ENCODE measurements at regions not wholly inside any gene's neighbourhood (a gene's known extent, or its start where the extent isn't known, plus 50 kb on each side); places are given as distances from the start of the nearest gene placed in this dataset.

DNA sequence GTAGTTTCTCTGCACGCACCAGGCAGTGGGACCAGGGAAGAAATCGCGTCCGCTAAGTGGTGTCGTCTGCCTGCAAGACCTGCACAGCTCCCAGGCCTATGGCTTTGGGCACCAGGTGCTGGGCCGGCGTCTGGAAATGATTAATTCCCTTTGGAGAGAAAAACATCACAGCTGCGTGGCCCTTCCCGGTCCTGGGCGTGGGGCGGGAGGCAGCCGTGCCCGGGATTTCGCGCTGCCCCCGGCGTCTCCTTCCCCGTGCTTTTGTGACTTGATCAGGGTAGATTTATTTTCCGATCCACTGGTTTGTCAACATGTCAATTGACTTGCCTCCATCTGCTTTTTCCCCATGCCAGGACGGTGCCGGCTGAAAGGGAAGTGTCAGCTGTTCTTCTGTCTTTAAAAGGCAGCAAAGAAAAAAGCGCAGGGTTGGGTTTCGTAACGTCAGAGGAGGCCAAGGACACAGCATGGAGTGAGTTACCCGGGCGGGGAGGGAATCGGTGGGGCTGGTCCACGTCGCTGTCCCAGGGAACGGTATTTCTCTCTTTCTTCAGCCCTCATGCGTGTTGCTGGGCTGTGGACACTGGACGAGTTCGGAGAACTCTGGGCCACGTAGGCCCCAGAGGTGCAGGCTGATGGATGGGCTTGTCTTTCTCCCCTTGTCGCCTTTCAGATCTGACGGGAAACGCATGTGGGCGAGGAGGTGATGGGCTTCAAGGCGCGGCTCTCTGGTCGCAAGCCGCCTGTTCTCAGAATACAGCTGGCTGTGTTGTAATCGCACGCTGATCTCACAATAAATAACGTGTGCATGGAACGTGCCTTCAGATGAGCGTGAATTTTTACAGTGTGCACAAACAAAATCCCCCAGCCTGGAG lies 188.1 kb upstream of the ZNF469 start:
- Histone ChIP-seq H3K9me3 (ENCODE audit: low read depth) (no peaks in the 10 kb centered on the region), H3K36me3 (replicated peaks; ENCODE audit: insufficient read depth, low read depth) (no peaks in the 10 kb centered on the region), H3K4me2 (peak overlapping the region; percentile 61), H2AFZ (no peak overlapping the region), H3K27me3 (no peaks in the 10 kb centered on the region), H4K20me1 (ENCODE audit: insufficient read depth, poor library complexity, severe bottlenecking) (no peaks in the 10 kb centered on the region), H3K4me1 (ENCODE audit: insufficient read depth) (peaks cover 9% of the 10 kb centered on the region), H3K9me2 (replicated peaks; ENCODE audit: insufficient read depth) (no peaks in the 10 kb centered on the region), H3K79me2 (no peaks in the 10 kb centered on the region), H3K4me3 (no peak overlapping the region), H3K27ac (peak overlapping the region; percentile 77)
- WGBS (ENCODE audit: low lambda C conversion rate, missing lambda C conversion rate) = 64% methylated on average over 44 of the region's 47 CpGs
- DNase-seq (ENCODE audit: low spot score) = peak; percentile 34
- TF ChIP-seq, protein P1, sequence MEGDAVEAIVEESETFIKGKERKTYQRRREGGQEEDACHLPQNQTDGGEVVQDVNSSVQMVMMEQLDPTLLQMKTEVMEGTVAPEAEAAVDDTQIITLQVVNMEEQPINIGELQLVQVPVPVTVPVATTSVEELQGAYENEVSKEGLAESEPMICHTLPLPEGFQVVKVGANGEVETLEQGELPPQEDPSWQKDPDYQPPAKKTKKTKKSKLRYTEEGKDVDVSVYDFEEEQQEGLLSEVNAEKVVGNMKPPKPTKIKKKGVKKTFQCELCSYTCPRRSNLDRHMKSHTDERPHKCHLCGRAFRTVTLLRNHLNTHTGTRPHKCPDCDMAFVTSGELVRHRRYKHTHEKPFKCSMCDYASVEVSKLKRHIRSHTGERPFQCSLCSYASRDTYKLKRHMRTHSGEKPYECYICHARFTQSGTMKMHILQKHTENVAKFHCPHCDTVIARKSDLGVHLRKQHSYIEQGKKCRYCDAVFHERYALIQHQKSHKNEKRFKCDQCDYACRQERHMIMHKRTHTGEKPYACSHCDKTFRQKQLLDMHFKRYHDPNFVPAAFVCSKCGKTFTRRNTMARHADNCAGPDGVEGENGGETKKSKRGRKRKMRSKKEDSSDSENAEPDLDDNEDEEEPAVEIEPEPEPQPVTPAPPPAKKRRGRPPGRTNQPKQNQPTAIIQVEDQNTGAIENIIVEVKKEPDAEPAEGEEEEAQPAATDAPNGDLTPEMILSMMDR (IDR thresholded peaks at IDR 0.05; ENCODE audit: poor library complexity) = no peak
- TF ChIP-seq EZH2phosphoT487 (IDR thresholded peaks at IDR 0.05; ENCODE audit: low read depth, severe bottlenecking, unreplicated experiment) (no peak), EZH2 (IDR thresholded peaks at IDR 0.05; ENCODE audit: borderline replicate concordance) (no peak)

DNA sequence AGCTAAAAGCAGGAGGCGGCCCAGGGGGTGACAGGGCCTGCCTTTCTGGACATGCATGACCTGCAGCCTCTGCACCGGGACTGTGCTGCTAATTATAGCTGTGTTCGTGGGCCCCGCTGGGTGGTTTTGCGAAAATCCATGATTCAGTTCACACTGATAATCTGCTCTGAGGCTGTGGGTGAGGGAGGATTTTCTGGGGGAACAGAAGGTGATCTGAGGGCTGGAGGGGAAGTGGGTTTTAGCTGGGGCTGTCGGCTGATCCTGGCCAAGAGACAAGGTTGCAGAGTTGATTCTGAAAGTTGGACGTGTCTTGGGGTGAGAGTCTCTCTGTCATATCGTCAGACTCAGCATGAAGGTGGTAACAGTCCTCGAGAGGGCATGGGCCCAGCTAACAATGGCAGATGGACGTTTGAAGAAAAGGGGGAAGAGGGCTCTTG lies 187.5 kb upstream of the ZNF469 start:
- H3K4me2 ChIP-seq = no peak overlapping the region

DNA sequence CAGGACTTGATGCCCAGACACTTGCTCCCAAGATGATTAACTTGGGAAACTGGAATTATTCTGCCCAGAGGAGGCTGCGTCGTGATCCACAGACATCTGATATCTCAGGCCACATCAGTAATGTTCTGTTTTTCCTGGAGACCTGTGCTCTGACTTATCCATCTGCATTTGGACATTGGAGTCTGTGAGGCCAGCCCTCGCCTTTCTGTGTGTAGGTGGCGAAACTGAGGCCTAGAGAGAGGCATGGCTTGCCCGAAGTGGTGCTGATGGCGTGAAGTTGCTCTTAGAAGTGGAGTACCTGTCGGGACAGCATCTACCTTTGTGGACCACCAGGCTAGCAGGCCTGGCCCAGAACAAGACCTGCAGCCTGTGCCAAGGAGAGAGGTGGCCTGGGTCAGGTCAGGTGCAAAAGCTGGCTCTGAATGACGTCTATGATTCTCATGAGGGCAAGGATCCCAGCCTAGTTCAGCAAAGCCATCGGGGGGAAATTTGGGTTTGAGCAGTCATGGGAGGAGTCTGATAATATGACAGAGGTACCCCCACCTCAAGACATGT lies 186.8 kb upstream of the ZNF469 start:
- Histone ChIP-seq H4K20me1 (ENCODE audit: insufficient read depth, poor library complexity, severe bottlenecking) (no peaks in the 10 kb centered on the region), H3K9me2 (replicated peaks; ENCODE audit: insufficient read depth) (no peaks in the 10 kb centered on the region), H3K4me3 (no peak overlapping the region), H3K27me3 (no peaks in the 10 kb centered on the region), H3K4me1 (ENCODE audit: insufficient read depth) (peaks cover 12% of the 10 kb centered on the region), H3K79me2 (no peaks in the 10 kb centered on the region), H3K27ac (no peak overlapping the region), H3K4me2 (no peak overlapping the region), H3K36me3 (replicated peaks; ENCODE audit: insufficient read depth, low read depth) (no peaks in the 10 kb centered on the region), H2AFZ (no peak overlapping the region), H3K9me3 (ENCODE audit: low read depth) (no peaks in the 10 kb centered on the region)
- WGBS (ENCODE audit: low lambda C conversion rate, missing lambda C conversion rate) = 95% methylated on average over 9 of the region's 9 CpGs
- TF ChIP-seq EZH2phosphoT487 (IDR thresholded peaks at IDR 0.05; ENCODE audit: low read depth, severe bottlenecking, unreplicated experiment) (no peak), EZH2 (IDR thresholded peaks at IDR 0.05; ENCODE audit: borderline replicate concordance) (no peak)
- TF ChIP-seq, protein P1 (IDR thresholded peaks at IDR 0.05; ENCODE audit: poor library complexity) = no peak
- DNase-seq (ENCODE audit: low spot score) = no peak

More for the DNA sequence above, 187.5 kb upstream of the ZNF469 start:
- no peak overlapping the region for H2AFZ ChIP-seq
- WGBS (ENCODE audit: low lambda C conversion rate, missing lambda C conversion rate) = 77% methylated on average over 10 of the region's 10 CpGs
- peaks cover 9% of the 10 kb centered on the region for H3K4me1 ChIP-seq (ENCODE audit: insufficient read depth)
- H3K9me3 ChIP-seq (ENCODE audit: low read depth) = no peaks in the 10 kb centered on the region
- H3K9me2 ChIP-seq (replicated peaks; ENCODE audit: insufficient read depth) = no peaks in the 10 kb centered on the region
- H3K27ac ChIP-seq = peak overlapping the region; percentile 77
- H3K36me3 ChIP-seq (replicated peaks; ENCODE audit: insufficient read depth, low read depth) = no peaks in the 10 kb centered on the region
- TF ChIP-seq, protein P1 (IDR thresholded peaks at IDR 0.05; ENCODE audit: poor library complexity) = no peak
- TF ChIP-seq EZH2phosphoT487 (IDR thresholded peaks at IDR 0.05; ENCODE audit: low read depth, severe bottlenecking, unreplicated experiment) (no peak), EZH2 (IDR thresholded peaks at IDR 0.05; ENCODE audit: borderline replicate concordance) (no peak)
- H3K4me3 ChIP-seq = no peak overlapping the region
- H4K20me1 ChIP-seq (ENCODE audit: insufficient read depth, poor library complexity, severe bottlenecking) = no peaks in the 10 kb centered on the region
- H3K27me3 ChIP-seq = no peaks in the 10 kb centered on the region
- DNase-seq (ENCODE audit: low spot score) = no peak
- no peaks in the 10 kb centered on the region for H3K79me2 ChIP-seq

Data from hepatocyte (in vitro differentiated cells).